ENCODE measurements at regions not wholly inside any gene's neighbourhood (a gene's known extent, or its start where the extent isn't known, plus 50 kb on each side); places are given as distances from the start of the nearest gene placed in this dataset.

DNA sequence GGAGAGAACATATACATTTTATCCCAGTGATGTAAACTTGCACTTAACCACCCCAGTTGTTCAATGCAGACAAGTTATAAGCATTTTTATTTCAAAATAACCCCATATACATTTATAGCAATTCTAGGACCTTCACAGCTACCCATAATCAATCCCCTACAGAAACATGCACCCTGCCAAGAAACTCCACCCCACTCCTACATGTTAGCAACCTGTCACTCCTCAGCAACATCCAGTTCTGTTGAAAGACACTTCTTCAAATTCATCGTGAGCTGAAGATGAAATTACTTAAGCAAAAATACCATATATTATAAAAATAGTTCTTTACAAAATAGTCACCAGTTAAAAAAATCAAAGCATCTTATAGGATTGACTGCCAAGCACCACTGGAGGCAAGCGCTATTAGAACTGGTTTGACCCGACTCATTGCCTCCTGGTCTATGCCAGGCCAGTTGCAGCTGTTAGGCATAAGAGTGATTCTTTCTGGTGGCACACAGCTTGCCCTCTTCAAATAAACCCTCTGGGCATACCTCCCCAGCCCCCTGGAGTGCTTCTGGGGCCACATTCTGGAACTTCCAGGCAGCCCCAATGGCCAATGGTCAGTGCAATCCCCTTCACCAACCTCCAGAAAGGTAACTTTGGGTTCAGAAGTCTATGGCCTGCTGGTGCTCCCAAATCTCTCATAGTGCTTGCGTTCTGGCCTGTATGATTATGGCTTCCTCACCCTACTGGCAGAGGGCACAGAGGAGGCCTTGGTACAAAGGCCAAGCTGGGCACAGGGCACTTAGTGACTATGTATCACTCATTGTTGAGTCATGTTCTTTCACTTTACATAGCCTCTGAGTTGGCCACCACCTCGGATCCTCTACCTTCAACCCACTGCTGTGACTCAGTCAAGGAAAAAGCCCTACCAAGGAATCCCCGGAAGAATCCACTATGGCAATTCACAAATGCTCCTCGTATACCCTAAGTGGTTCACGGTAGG, 72.2 kb upstream of the RALGPS2 start:
- H3K36me3 ChIP-seq (ENCODE audit: insufficient read depth, low read length), result no peaks in the 10 kb centered on the region
- H3K36me3 Mint-ChIP-seq (ENCODE audit: low read depth), result no peaks in the 10 kb centered on the region
- H3K27ac ChIP-seq (ENCODE audit: low read depth in 1 of 2, low read length in 2 of 2), result no peak overlapping the region
- TF ChIP-seq CTCF (IDR thresholded peaks at IDR 0.05), result no peak
- H3K4me3 ChIP-seq (ENCODE audit: low read length), result no peak overlapping the region
- intact Hi-C loops (cut with DNase I, micrococcal nuclease), result no loop called here
- POLR2A ChIA-PET, result no interaction called here
- no peaks in the 10 kb centered on the region for H3K9me3 Mint-ChIP-seq
- H3K27me3 Mint-ChIP-seq, result peaks cover 36% of the 10 kb centered on the region
- DNase-seq (no peak), ATAC-seq (ENCODE audit: poor library complexity) (no peak)
- no peaks in the 10 kb centered on the region for H3K4me1 Mint-ChIP-seq (ENCODE audit: low read depth)
- CTCF ChIA-PET, result no interaction called here
- peaks cover 0 to 6% of the 10 kb centered on the region in 2 experiments for H3K27me3 ChIP-seq (ENCODE audit: control insufficient read depth in 1 of 2, insufficient read depth in 2 of 2, low read length in 2 of 2)
- no peaks in the 10 kb centered on the region for H3K4me1 ChIP-seq (ENCODE audit: insufficient read depth, low read length)
- no peak overlapping the region for H3K4me3 Mint-ChIP-seq
- no peaks in the 10 kb centered on the region for H3K9me3 ChIP-seq (ENCODE audit: control insufficient read depth in 1 of 2, insufficient read depth in 1 of 2, low read length in 2 of 2)
- no peak overlapping the region for H3K27ac Mint-ChIP-seq

DNA sequence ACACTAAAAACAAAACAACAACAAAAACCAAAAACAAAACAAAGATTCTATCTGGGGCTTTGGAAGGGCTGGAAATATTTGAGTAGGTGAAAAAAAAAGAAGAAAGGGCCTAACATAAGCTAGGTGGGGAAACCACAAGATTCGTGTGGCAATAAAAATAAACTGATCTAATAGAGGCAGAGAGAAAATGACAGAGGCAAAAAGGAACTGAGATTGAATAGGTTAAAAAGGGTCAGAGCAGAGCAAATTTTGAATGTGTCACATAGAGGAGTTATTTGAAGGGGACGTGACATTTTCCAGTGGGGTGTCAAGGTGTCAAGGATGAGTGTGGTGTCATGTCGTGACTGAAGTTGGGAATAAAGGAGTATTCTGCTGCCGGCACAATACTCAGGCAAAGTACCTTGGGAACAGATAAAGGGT, 65.2 kb upstream of the RALGPS2 start:
- TF ChIP-seq CTCF (IDR thresholded peaks at IDR 0.05), result no peak
- peaks cover 0 to 4% of the 10 kb centered on the region in 2 experiments for H3K9me3 ChIP-seq (ENCODE audit: control insufficient read depth in 1 of 2, insufficient read depth in 1 of 2, low read length in 2 of 2)
- no peaks in the 10 kb centered on the region for H3K27me3 ChIP-seq (ENCODE audit: control insufficient read depth in 1 of 2, insufficient read depth in 2 of 2, low read length in 2 of 2)
- Mint-ChIP-seq H3K27ac (no peak overlapping the region), H3K4me1 (ENCODE audit: low read depth) (no peaks in the 10 kb centered on the region), H3K9me3 (no peaks in the 10 kb centered on the region), H3K36me3 (ENCODE audit: low read depth) (no peaks in the 10 kb centered on the region), H3K4me3 (no peak overlapping the region), H3K27me3 (peaks cover 28% of the 10 kb centered on the region)
- intact Hi-C loops (cut with DNase I, micrococcal nuclease), result no loop called here
- no peak for ATAC-seq (ENCODE audit: poor library complexity)
- H3K4me3 ChIP-seq (ENCODE audit: low read length), result no peak overlapping the region
- ChIA-PET CTCF (no interaction called here), POLR2A (no interaction called here)
- DNase-seq, result no peak
- no peak overlapping the region for H3K27ac ChIP-seq (ENCODE audit: low read depth in 1 of 2, low read length in 2 of 2)
- H3K36me3 ChIP-seq (ENCODE audit: insufficient read depth, low read length), result no peaks in the 10 kb centered on the region
- H3K4me1 ChIP-seq (ENCODE audit: insufficient read depth, low read length), result no peaks in the 10 kb centered on the region

DNA sequence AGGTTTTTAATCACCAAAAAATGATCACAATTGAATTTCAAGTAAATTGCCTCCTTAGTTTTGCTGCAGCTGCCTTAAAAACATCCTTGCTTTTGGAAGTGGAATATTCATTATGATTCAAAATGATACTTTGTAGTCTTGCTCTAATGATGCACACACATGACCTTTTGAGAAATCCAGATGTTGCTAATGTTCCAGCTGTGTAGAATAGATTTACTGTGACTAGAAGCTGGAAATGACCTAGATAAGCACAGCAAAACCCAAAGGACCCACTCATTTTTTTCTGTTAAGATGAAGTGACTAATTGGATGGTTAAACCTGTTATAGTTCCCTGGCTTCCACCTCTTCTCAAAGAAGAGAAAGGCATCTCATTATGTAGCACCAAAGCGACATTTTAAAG, 64.6 kb upstream of the RALGPS2 start:
- H3K27ac ChIP-seq (ENCODE audit: low read depth in 1 of 2, low read length in 2 of 2), result no peak overlapping the region
- H3K27me3 ChIP-seq (ENCODE audit: control insufficient read depth in 1 of 2, insufficient read depth in 2 of 2, low read length in 2 of 2), result no peaks in the 10 kb centered on the region
- H3K9me3 ChIP-seq (ENCODE audit: control insufficient read depth in 1 of 2, insufficient read depth in 1 of 2, low read length in 2 of 2), result peaks cover 0 to 4% of the 10 kb centered on the region in 2 experiments
- Mint-ChIP-seq H3K4me1 (ENCODE audit: low read depth) (no peaks in the 10 kb centered on the region), H3K4me3 (no peak overlapping the region), H3K27me3 (peaks cover 33% of the 10 kb centered on the region), H3K36me3 (ENCODE audit: low read depth) (no peaks in the 10 kb centered on the region), H3K27ac (no peak overlapping the region), H3K9me3 (no peaks in the 10 kb centered on the region)
- no peaks in the 10 kb centered on the region for H3K36me3 ChIP-seq (ENCODE audit: insufficient read depth, low read length)
- ATAC-seq (ENCODE audit: poor library complexity), result no peak
- no peak for TF ChIP-seq CTCF (IDR thresholded peaks at IDR 0.05)
- no peaks in the 10 kb centered on the region for H3K4me1 ChIP-seq (ENCODE audit: insufficient read depth, low read length)
- intact Hi-C loops (cut with DNase I, micrococcal nuclease), result no loop called here
- no peak for DNase-seq
- ChIA-PET CTCF (interaction anchor here (0.6 kb wide), 1 partner anchor 85 kb away, joined by 3 read pairs; no protein-coding TSS in a partner anchor), POLR2A (no interaction called here)
- no peak overlapping the region for H3K4me3 ChIP-seq (ENCODE audit: low read length)
